ENCODE measurements at regions not wholly inside any gene's neighbourhood (a gene's known extent, or its start where the extent isn't known, plus 50 kb on each side); places are given as distances from the start of the nearest gene placed in this dataset.

GRCh38 chr14:44316647-44317440 is 190.2 kb downstream of the FSCB start:
- H3K4me3 ChIP-seq (ENCODE audit: low read depth in 2 of 2, low read length in 2 of 2), result no peak overlapping the region
- ChIA-PET CTCF (no interaction called here), POLR2A (no interaction called here)
- intact Hi-C loops (cut with micrococcal nuclease; ENCODE audit: unreplicated experiment) (no loop called here), in situ Hi-C loops (cut with HindIII; ENCODE audit: low pct_unique_long_range_greater_than_20kb, low sequenced_read_pairs) (no loop called here)
- ATAC-seq (peak; percentile 100), DNase-seq (ENCODE audit: low read depth, low spot score) (peak; percentile 57)
- no peaks in the 10 kb centered on the region for H3K36me3 ChIP-seq (ENCODE audit: control insufficient read depth, insufficient read depth, low read length)
- BruUV-seq (replicated peaks), result no TSS peak
- peaks cover 7% of the 10 kb centered on the region; the same call in 1 of the 2 replicates for H3K9me3 ChIP-seq (ENCODE audit: control insufficient read depth, insufficient read depth, low read depth, low read length)
- no peaks in the 10 kb centered on the region for H3K27me3 ChIP-seq (ENCODE audit: control insufficient read depth, insufficient read depth, low read length)
- H3K4me1 ChIP-seq (ENCODE audit: control insufficient read depth, insufficient read depth, low read length), result peaks cover 4% of the 10 kb centered on the region; the same call in 1 of the 2 replicates
- peak; percentile 45; the same call in 1 of the 2 replicates for TF ChIP-seq POLR2AphosphoS5 (IDR thresholded peaks at IDR 0.05; ENCODE audit: low read depth, low read length)
- no peak for TF ChIP-seq SIN3A (IDR thresholded peaks at IDR 0.05; ENCODE audit: borderline replicate concordance, insufficient read depth, low read depth, low read length)
- peak; percentile 90 for TF ChIP-seq TCF7L2 (IDR thresholded peaks at IDR 0.05; ENCODE audit: low read depth, low read length)
- H3K27ac ChIP-seq (ENCODE audit: low read length), result peak overlapping the region; percentile 68

GRCh38 chr14:44309331-44309730 is 197.8 kb downstream of the FSCB start:
- no TSS peak for BruUV-seq (replicated peaks)
- in situ Hi-C loops (cut with HindIII; ENCODE audit: low pct_unique_long_range_greater_than_20kb, low sequenced_read_pairs), result no loop called here

More at GRCh38 chr14:44309331-44309730, 197.8 kb downstream of the FSCB start:
- intact Hi-C loops (cut with micrococcal nuclease; ENCODE audit: unreplicated experiment), result no loop called here
- no peak overlapping the region for H3K4me3 ChIP-seq (ENCODE audit: low read depth in 2 of 2, low read length in 2 of 2)
- no peaks in the 10 kb centered on the region for H3K4me1 ChIP-seq (ENCODE audit: control insufficient read depth, insufficient read depth, low read length)
- H3K9me3 ChIP-seq (ENCODE audit: control insufficient read depth, insufficient read depth, low read depth, low read length), result no peaks in the 10 kb centered on the region
- CTCF ChIA-PET, result no interaction called here
- POLR2A ChIA-PET, result no interaction called here
- H3K27me3 ChIP-seq (ENCODE audit: control insufficient read depth, insufficient read depth, low read length), result no peaks in the 10 kb centered on the region
- no peak for DNase-seq (ENCODE audit: low read depth, low spot score)
- ATAC-seq, result no peak
- TF ChIP-seq POLR2AphosphoS5 (IDR thresholded peaks at IDR 0.05; ENCODE audit: low read depth, low read length) (no peak), CTCF (IDR thresholded peaks at IDR 0.05) (no peak), TCF7L2 (IDR thresholded peaks at IDR 0.05; ENCODE audit: low read depth, low read length) (no peak), REST (IDR thresholded peaks at IDR 0.05; ENCODE audit: insufficient read depth in 1 of 2, low read depth in 2 of 2, low read length in 1 of 2) (no peak), SIN3A (IDR thresholded peaks at IDR 0.05; ENCODE audit: borderline replicate concordance, insufficient read depth, low read depth, low read length) (no peak)
- no peaks in the 10 kb centered on the region for H3K36me3 ChIP-seq (ENCODE audit: control insufficient read depth, insufficient read depth, low read length)
- no peak overlapping the region for H3K27ac ChIP-seq (ENCODE audit: low read length)

Measured in Panc1 (cell line).